Hepatocyte (in vitro differentiated cells): ENCODE measurements at regions not wholly inside any gene's neighbourhood (a gene's known extent, or its start where the extent isn't known, plus 50 kb on each side); places are given as distances from the start of the nearest gene placed in this dataset.

Experiments
- DNase-seq: peaks from one replicate; pipeline ENCODE4 v3.0.0-alpha.2; 2016; ENCODE audit warnings: low spot score
- H2AFZ ChIP-seq: fragments of 200-600 bp; sonication (generic); 2 replicates; pipeline ENCODE4 v1.6.0; 2016; ENCODE audit warnings: antibody characterized with exemption, mild to moderate bottlenecking
- H3K27ac ChIP-seq: fragments of 200-600 bp; sonication (generic); 2 replicates; pipeline ENCODE4 v1.5.1; 2016; ENCODE audit warnings: mild to moderate bottlenecking
- H3K27me3 ChIP-seq: fragments of 200-600 bp; sonication (generic); 2 replicates; pipeline ENCODE4 v1.6.1; 2016
- H3K36me3 ChIP-seq: fragments of 200-600 bp; sonication (generic); replicated peaks from 2 replicates; pipeline ENCODE4 v1.5.1; 2016; ENCODE audit warnings: low read depth; ENCODE audit not compliant: insufficient read depth
- H3K4me1 ChIP-seq: fragments of 200-600 bp; sonication (generic); 2 replicates; pipeline ENCODE4 v1.5.1; 2016; ENCODE audit warnings: mild to moderate bottlenecking, moderate library complexity; ENCODE audit not compliant: insufficient read depth
- H3K4me2 ChIP-seq: fragments of 200-600 bp; sonication (generic); 2 replicates; pipeline ENCODE4 v1.6.0; 2016
- H3K4me3 ChIP-seq: fragments of 200-600 bp; sonication (generic); 2 replicates; pipeline ENCODE4 v1.5.1; 2016; ENCODE audit warnings: mild to moderate bottlenecking
- H3K79me2 ChIP-seq: fragments of 200-600 bp; sonication (generic); 2 replicates; pipeline ENCODE4 v1.6.0; 2017; ENCODE audit warnings: mild to moderate bottlenecking
- H3K9me2 ChIP-seq: fragments of 200-600 bp; sonication (generic); replicated peaks from 2 replicates; pipeline ENCODE4 v1.6.0; 2017; ENCODE audit warnings: mild to moderate bottlenecking; ENCODE audit not compliant: insufficient read depth
- H3K9me3 ChIP-seq: fragments of 200-600 bp; sonication (generic); 2 replicates; pipeline ENCODE4 v1.5.1; 2016; ENCODE audit warnings: low read depth, mild to moderate bottlenecking
- H4K20me1 ChIP-seq: fragments of 200-600 bp; sonication (generic); 2 replicates; pipeline ENCODE4 v1.6.0; 2016; ENCODE audit warnings: mild to moderate bottlenecking; ENCODE audit not compliant: insufficient read depth, poor library complexity, severe bottlenecking
- EZH2 ChIP-seq: fragments of 200-600 bp; sonication (generic); IDR thresholded peaks from 2 replicates; pipeline ENCODE4 v1.6.1; 2016; ENCODE audit warnings: antibody characterized with exemption, mild to moderate bottlenecking, borderline replicate concordance
- EZH2phosphoT487 ChIP-seq: fragments of 200-600 bp; sonication (generic); IDR thresholded peaks from one replicate; pipeline ENCODE4 v1.6.1; 2018; ENCODE audit warnings: antibody characterized with exemption, mild to moderate bottlenecking, low read depth, moderate library complexity; ENCODE audit not compliant: unreplicated experiment, severe bottlenecking
- WGBS: methylation state at CpG from one replicate; pipeline ENCODE4 v1.1.6; 2016; ENCODE audit warnings: low lambda C conversion rate; ENCODE audit errors: missing lambda C conversion rate; 5-methylcytosine and 5-hydroxymethylcytosine counted together
- TF ChIP-seq, protein P1 (sequence below): fragments of 200-600 bp; sonication (generic); IDR thresholded peaks from 2 replicates; pipeline ENCODE4 v1.5.1; 2016; ENCODE audit warnings: antibody characterized with exemption, mild to moderate bottlenecking; ENCODE audit not compliant: poor library complexity

DNA sequence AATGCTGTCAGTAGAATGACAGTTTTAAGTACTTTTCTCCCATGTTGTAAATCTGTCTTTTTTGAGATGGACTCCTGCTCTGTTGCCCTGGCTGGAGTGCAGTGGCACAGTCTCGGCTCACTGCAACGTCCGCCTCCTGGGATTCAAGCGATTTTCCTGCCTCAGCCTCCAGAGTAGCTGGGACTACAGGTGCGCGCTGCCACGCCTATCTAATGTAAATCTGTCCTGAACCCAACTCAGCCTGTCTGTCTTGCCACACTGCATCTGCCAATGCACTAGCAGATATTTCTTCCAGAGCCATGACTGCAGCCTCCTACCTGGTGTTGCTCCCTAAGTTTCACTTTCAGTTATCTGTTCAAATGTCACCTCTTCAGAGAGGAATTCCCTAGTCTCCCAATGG lies 264.1 kb downstream of the PHF14 start:
- Histone ChIP-seq H3K79me2 (no peaks in the 10 kb centered on the region), H4K20me1 (no peaks in the 10 kb centered on the region), H3K4me1 (peaks cover 22% of the 10 kb centered on the region), H3K9me2 (no peaks in the 10 kb centered on the region), H2AFZ (peak overlapping the region; percentile 43), H3K4me2 (peak overlapping the region; percentile 58), H3K9me3 (no peaks in the 10 kb centered on the region), H3K4me3 (no peak overlapping the region), H3K36me3 (no peaks in the 10 kb centered on the region), H3K27ac (no peak overlapping the region), H3K27me3 (no peaks in the 10 kb centered on the region)
- TF ChIP-seq, protein P1, sequence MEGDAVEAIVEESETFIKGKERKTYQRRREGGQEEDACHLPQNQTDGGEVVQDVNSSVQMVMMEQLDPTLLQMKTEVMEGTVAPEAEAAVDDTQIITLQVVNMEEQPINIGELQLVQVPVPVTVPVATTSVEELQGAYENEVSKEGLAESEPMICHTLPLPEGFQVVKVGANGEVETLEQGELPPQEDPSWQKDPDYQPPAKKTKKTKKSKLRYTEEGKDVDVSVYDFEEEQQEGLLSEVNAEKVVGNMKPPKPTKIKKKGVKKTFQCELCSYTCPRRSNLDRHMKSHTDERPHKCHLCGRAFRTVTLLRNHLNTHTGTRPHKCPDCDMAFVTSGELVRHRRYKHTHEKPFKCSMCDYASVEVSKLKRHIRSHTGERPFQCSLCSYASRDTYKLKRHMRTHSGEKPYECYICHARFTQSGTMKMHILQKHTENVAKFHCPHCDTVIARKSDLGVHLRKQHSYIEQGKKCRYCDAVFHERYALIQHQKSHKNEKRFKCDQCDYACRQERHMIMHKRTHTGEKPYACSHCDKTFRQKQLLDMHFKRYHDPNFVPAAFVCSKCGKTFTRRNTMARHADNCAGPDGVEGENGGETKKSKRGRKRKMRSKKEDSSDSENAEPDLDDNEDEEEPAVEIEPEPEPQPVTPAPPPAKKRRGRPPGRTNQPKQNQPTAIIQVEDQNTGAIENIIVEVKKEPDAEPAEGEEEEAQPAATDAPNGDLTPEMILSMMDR: no peak
- TF ChIP-seq EZH2phosphoT487 (no peak), EZH2 (no peak)
- DNase-seq: no peak
- 67% methylated on average over 7 of the region's 7 CpGs for WGBS

DNA sequence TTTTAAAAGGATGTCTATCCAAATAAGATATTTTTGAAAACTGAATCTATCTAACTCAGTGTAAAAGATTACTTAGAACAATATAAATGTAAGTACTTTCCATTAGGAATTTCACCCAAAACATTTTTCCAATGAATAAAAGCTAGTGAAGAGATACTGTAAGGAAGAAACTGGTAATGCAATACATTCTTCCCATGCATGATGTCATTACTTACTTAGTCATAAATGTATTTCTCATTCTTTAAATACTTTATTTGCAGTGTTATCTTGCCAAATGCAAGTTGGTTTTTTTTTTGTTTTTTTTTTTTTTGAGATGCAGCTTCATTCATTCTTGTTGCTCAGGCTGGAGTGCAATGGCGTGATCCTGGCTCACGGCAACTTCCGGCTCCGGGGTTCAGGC lies 265.6 kb downstream of the PHF14 start:
- TF ChIP-seq, protein P1: no peak
- no peak for TF ChIP-seq EZH2phosphoT487
- no peak for TF ChIP-seq EZH2
- Histone ChIP-seq H3K4me1 (peaks cover 18% of the 10 kb centered on the region), H3K4me3 (no peak overlapping the region), H3K4me2 (no peak overlapping the region), H3K27me3 (no peaks in the 10 kb centered on the region), H3K79me2 (no peaks in the 10 kb centered on the region), H4K20me1 (no peaks in the 10 kb centered on the region), H2AFZ (no peak overlapping the region), H3K9me3 (no peaks in the 10 kb centered on the region), H3K9me2 (no peaks in the 10 kb centered on the region), H3K36me3 (no peaks in the 10 kb centered on the region), H3K27ac (no peak overlapping the region)
- no peak for DNase-seq
- WGBS: 98% methylated on average over 4 of the region's 4 CpGs

DNA sequence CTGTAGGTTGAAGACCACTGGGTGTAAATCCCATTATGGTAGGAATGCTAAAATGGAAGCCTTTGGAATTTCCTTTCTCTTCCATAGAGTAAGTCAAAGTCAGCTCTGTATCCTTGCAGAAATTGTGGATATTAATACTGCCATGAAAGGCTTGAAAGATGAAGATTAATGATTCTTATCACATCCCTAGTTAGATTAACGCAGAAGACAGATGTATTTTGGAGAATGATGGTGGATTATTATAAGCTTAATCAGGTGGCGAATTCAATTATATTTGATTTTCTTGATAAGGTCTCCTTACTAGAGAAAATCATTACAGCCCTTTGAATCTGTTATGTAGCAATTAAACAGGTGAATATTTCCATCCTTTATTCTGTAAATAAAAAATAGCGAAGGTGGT lies 270.1 kb downstream of the PHF14 start:
- no peak for DNase-seq
- TF ChIP-seq, protein P1: no peak
- no peak for TF ChIP-seq EZH2phosphoT487
- no peak overlapping the region for H3K27ac ChIP-seq
- no peak overlapping the region for H3K4me2 ChIP-seq
- no peak overlapping the region for H3K4me3 ChIP-seq
- no peak overlapping the region for H2AFZ ChIP-seq
- no peaks in the 10 kb centered on the region for H4K20me1 ChIP-seq
- H3K9me2 ChIP-seq: no peaks in the 10 kb centered on the region
- no peaks in the 10 kb centered on the region for H3K36me3 ChIP-seq
- H3K79me2 ChIP-seq: no peaks in the 10 kb centered on the region
- H3K27me3 ChIP-seq: no peaks in the 10 kb centered on the region
- no peaks in the 10 kb centered on the region for H3K4me1 ChIP-seq
- 96% methylated on average over 3 of the region's 3 CpGs for WGBS
- no peaks in the 10 kb centered on the region for H3K9me3 ChIP-seq

DNA sequence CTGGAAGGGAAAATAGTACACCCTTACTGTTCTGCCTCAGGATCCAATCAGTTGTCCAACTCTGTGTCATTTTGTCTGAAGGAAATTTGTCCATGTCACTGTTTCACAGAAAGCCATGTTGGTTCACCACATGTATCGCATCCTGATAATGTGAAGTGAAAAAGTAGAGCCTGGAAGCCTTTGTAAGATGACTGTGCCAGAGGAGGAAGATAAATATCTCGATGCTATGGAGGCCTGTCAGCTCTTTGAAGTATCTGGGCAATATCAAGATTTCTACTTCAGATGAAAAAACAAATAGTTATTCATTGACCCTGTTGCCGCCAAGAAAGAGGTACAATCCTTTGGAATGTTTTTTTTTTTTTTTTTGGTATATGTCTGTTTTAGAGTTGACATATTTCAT lies 270.5 kb downstream of the PHF14 start:
- Histone ChIP-seq H3K9me2 (no peaks in the 10 kb centered on the region), H3K9me3 (no peaks in the 10 kb centered on the region), H3K4me3 (no peak overlapping the region), H3K4me2 (no peak overlapping the region), H3K4me1 (no peaks in the 10 kb centered on the region), H3K27me3 (no peaks in the 10 kb centered on the region), H3K79me2 (no peaks in the 10 kb centered on the region), H4K20me1 (no peaks in the 10 kb centered on the region), H2AFZ (no peak overlapping the region), H3K36me3 (no peaks in the 10 kb centered on the region), H3K27ac (no peak overlapping the region)
- DNase-seq: no peak
- WGBS: 57% methylated on average over 3 of the region's 3 CpGs
- TF ChIP-seq EZH2phosphoT487 (no peak), EZH2 (no peak)
- TF ChIP-seq, protein P1: no peak
